ENCODE measurements at regions not wholly inside any gene's neighbourhood (a gene's known extent, or its start where the extent isn't known, plus 50 kb on each side); places are given as distances from the start of the nearest gene placed in this dataset.

GRCh38 chr11:134617360-134617759 lies 205.3 kb upstream of the B3GAT1 start:
- Histone ChIP-seq H4K20me1 (replicated peaks; ENCODE audit: control insufficient read depth, insufficient read depth, low read length) (no peaks in the 10 kb centered on the region), H3K4me1 (replicated peaks in 1 of 2; ENCODE audit: control insufficient read depth in 2 of 2, insufficient read depth in 2 of 2, low read length in 2 of 2) (no peaks in the 10 kb centered on the region), H3K27ac (ENCODE audit: extremely low read depth, low read depth, low read length) (no peak overlapping the region), H3K4me3 (no peak overlapping the region), H3K79me2 (ENCODE audit: control insufficient read depth, insufficient read depth, low read length) (no peaks in the 10 kb centered on the region), H3K9ac (ENCODE audit: insufficient read depth in 1 of 2, low read depth in 2 of 2, low read length in 2 of 2) (no peak overlapping the region), H3K36me3 (ENCODE audit: control insufficient read depth, insufficient read depth, low read length) (no peaks in the 10 kb centered on the region), H3K9me3 (replicated peaks; ENCODE audit: control insufficient read depth, insufficient read depth, low read depth, low read length) (no peaks in the 10 kb centered on the region), H2AFZ (ENCODE audit: low read depth, low read length) (no peak overlapping the region), H3K9me1 (ENCODE audit: control insufficient read depth, insufficient read depth, low read length) (no peaks in the 10 kb centered on the region), H3K27me3 (ENCODE audit: control insufficient read depth in 2 of 2, insufficient read depth in 2 of 2, low read length in 2 of 2) (peaks cover 0 to under 1% of the 10 kb centered on the region in 2 experiments; a peak in 1 of 5 replicates), H3K4me2 (ENCODE audit: insufficient read depth, low read length) (no peak overlapping the region)
- intact Hi-C loops (cut with micrococcal nuclease) (no loop called here), in situ Hi-C loops (cut with MboI) (no loop called here)
- ChIA-PET CTCF (ENCODE audit: low intra/inter-chr PET ratio) (no interaction called here), POLR2A (interaction anchor here (0.6 kb wide), 1 partner anchor 690 kb away, joined by 3 read pairs; no protein-coding TSS in a partner anchor)
- TF ChIP-seq ZNF3 (CRISPR knock-in tag; IDR thresholded peaks at IDR 0.05), result no peak
- no peak for TF ChIP-seq TFAM (CRISPR knock-in tag; conservative IDR thresholded peaks at IDR 0.05)
- TF ChIP-seq MLLT1 (IDR thresholded peaks at IDR 0.05), result no peak
- no peak for TF ChIP-seq ARID2 (IDR thresholded peaks at IDR 0.05)
- no peak for TF ChIP-seq ZBTB26 (CRISPR knock-in tag; IDR thresholded peaks at IDR 0.05)
- ATAC-seq, result no peak
- WGBS (ENCODE audit: insufficient coverage, low coverage, missing lambda C conversion rate), result 0% methylated on average over 8 of the region's 9 CpGs
- DNase-seq (ENCODE audit: extremely low read depth in 1 of 4, low spot score in 3 of 4), result no peak
- FAIRE-seq, result no peak
- no TSS peak for BruUV-seq (replicated peaks)
